ENCODE measurements at regions not wholly inside any gene's neighbourhood (a gene's known extent, or its start where the extent isn't known, plus 50 kb on each side); places are given as distances from the start of the nearest gene placed in this dataset.

DNA sequence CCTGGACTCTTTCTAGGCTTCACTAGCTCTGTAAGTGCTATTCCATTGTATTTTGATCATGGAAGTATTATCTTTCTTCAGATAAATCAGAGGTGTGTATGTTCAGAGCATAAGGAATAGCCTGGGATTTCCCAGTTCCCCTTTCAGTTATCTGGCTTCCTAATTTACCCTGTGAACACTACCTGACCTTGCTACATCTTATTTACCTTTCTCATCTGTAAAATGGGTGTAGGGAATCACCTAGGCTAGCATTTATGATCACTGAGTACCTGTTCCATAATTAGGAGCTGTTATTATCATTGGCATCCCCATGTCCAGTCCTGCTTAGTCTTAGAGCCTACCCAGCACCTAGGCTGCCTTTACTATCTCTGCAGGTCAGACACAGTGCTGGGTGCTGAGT is 149.3 kb upstream of the NR2F2 start:
- H3K9ac ChIP-seq (ENCODE audit: low read length): no peak overlapping the region
- H3K27me3 ChIP-seq (ENCODE audit: low read length): no peaks in the 10 kb centered on the region
- H3K4me2 ChIP-seq (ENCODE audit: low read depth, low read length, poor library complexity, severe bottlenecking): no peak overlapping the region
- no peaks in the 10 kb centered on the region for H3K9me2 ChIP-seq (replicated peaks; ENCODE audit: insufficient read depth, low read length)
- H2AFZ ChIP-seq (ENCODE audit: low read length): no peak overlapping the region
- no peaks in the 10 kb centered on the region for H4K20me1 ChIP-seq (ENCODE audit: insufficient read depth, low read depth, low read length)
- H3K4me1 ChIP-seq (ENCODE audit: low read length): no peaks in the 10 kb centered on the region
- no peak for DNase-seq
- no peak overlapping the region for H3K27ac ChIP-seq (ENCODE audit: low read length)
- peaks cover 9% of the 10 kb centered on the region for H3K9me3 ChIP-seq (ENCODE audit: low read length)
- H3K4me3 ChIP-seq (ENCODE audit: low read length): no peak overlapping the region
- no peaks in the 10 kb centered on the region for H3K36me3 ChIP-seq (ENCODE audit: insufficient read depth, low read length)
- no peaks in the 10 kb centered on the region for H3K79me2 ChIP-seq (ENCODE audit: low read length)

DNA sequence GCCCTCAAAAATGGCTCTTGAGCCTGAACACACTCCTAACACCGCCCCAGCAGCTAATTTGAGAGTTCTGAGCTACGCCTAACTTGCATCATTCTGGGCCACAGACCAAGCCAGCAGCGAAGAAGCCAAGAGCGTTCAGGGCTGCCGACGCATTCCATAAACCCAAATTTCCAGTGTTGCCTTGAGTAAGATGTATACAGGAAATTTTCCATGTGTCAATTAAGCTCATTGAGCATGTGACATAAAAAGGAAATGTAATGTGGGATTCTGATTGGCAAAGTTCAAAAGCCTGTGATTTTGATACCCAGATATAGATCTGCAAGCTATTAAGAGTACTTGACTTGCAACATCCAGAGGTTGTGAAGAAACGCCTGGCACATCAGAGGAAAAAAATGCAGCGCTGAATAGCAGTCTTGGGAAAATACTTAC is 148.6 kb upstream of the NR2F2 start:
- no peaks in the 10 kb centered on the region for H3K36me3 ChIP-seq (ENCODE audit: insufficient read depth, low read length)
- H4K20me1 ChIP-seq (ENCODE audit: insufficient read depth, low read depth, low read length): no peaks in the 10 kb centered on the region
- no peaks in the 10 kb centered on the region for H3K79me2 ChIP-seq (ENCODE audit: low read length)
- H3K4me3 ChIP-seq (ENCODE audit: low read length): no peak overlapping the region
- no peak overlapping the region for H3K9ac ChIP-seq (ENCODE audit: low read length)
- H3K9me3 ChIP-seq (ENCODE audit: low read length): peaks cover 12% of the 10 kb centered on the region
- no peak overlapping the region for H2AFZ ChIP-seq (ENCODE audit: low read length)
- no peaks in the 10 kb centered on the region for H3K9me2 ChIP-seq (replicated peaks; ENCODE audit: insufficient read depth, low read length)
- H3K27ac ChIP-seq (ENCODE audit: low read length): no peak overlapping the region
- no peaks in the 10 kb centered on the region for H3K27me3 ChIP-seq (ENCODE audit: low read length)
- no peak for DNase-seq
- no peak overlapping the region for H3K4me2 ChIP-seq (ENCODE audit: low read depth, low read length, poor library complexity, severe bottlenecking)
- H3K4me1 ChIP-seq (ENCODE audit: low read length): no peaks in the 10 kb centered on the region

DNA sequence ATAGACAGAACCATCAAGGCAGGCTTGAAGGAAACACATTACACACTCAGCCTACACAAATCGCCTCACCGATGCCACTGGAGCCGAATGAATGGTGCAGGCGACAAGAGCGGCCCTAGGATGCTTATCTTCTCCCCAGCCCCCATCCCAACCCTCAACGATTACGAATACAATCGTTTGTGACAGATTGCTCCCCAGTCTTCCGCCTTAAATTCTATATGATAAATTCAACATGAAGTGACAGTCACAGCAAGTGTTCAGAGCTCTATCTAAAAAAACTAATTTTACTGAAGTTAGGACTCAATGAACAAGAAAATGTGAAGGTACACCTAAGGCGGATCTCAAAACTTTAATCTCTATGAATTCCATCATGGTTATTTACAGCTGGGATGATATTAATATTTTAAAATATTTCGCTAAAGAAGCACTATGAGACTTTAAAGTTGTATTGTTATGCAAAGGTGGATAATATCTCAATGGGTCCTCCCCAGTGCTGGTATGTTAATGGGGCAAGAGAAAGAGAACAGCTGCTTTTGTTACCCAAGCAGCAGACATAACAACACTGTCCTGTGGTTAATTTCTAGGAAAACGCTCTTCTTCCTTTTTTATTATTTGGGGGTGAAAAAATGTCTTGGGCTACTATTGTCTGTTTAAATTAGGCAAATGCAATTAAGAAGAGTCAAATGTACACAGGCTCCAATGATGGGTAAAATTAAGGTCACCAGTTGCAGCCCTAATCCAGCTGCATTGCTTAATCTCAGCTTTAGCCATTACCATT is 147.6 kb upstream of the NR2F2 start:
- no peak overlapping the region for H3K4me2 ChIP-seq (ENCODE audit: low read depth, low read length, poor library complexity, severe bottlenecking)
- H3K9ac ChIP-seq (ENCODE audit: low read length): no peak overlapping the region

DNA sequence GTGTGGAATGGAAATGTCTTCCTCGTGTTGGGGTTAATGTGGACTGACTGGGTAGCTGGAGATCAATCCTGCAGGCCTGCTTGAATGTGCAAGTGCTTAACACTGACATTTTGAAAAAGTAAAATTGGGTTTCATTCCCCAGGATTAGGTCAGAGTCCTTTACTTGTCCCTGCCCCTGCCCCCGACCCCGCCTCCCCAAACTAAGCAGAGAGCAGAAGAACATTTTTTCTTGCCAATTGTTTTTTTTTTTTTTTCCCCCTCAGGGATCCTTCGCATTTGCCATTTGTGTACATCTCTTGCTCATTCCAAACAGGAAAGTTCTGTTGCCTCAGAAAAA is 147.0 kb upstream of the NR2F2 start:
- H3K27ac ChIP-seq (ENCODE audit: low read length): no peak overlapping the region
- H3K9me2 ChIP-seq (replicated peaks; ENCODE audit: insufficient read depth, low read length): no peaks in the 10 kb centered on the region
- DNase-seq: no peak
- H3K4me2 ChIP-seq (ENCODE audit: low read depth, low read length, poor library complexity, severe bottlenecking): no peak overlapping the region
- H4K20me1 ChIP-seq (ENCODE audit: insufficient read depth, low read depth, low read length): no peaks in the 10 kb centered on the region
- no peaks in the 10 kb centered on the region for H3K36me3 ChIP-seq (ENCODE audit: insufficient read depth, low read length)
- H3K79me2 ChIP-seq (ENCODE audit: low read length): no peaks in the 10 kb centered on the region
- H3K9me3 ChIP-seq (ENCODE audit: low read length): peaks cover 18% of the 10 kb centered on the region
- no peak overlapping the region for H2AFZ ChIP-seq (ENCODE audit: low read length)
- no peaks in the 10 kb centered on the region for H3K4me1 ChIP-seq (ENCODE audit: low read length)
- no peak overlapping the region for H3K9ac ChIP-seq (ENCODE audit: low read length)
- H3K4me3 ChIP-seq (ENCODE audit: low read length): no peak overlapping the region
- H3K27me3 ChIP-seq (ENCODE audit: low read length): no peaks in the 10 kb centered on the region

More for the DNA sequence above, 147.6 kb upstream of the NR2F2 start:
- H3K79me2 ChIP-seq (ENCODE audit: low read length): no peaks in the 10 kb centered on the region
- H3K9me3 ChIP-seq (ENCODE audit: low read length): peaks cover 14% of the 10 kb centered on the region
- no peaks in the 10 kb centered on the region for H3K36me3 ChIP-seq (ENCODE audit: insufficient read depth, low read length)
- no peak overlapping the region for H2AFZ ChIP-seq (ENCODE audit: low read length)
- no peaks in the 10 kb centered on the region for H4K20me1 ChIP-seq (ENCODE audit: insufficient read depth, low read depth, low read length)
- no peaks in the 10 kb centered on the region for H3K27me3 ChIP-seq (ENCODE audit: low read length)
- no peaks in the 10 kb centered on the region for H3K9me2 ChIP-seq (replicated peaks; ENCODE audit: insufficient read depth, low read length)
- H3K4me3 ChIP-seq (ENCODE audit: low read length): no peak overlapping the region
- no peak for DNase-seq
- H3K27ac ChIP-seq (ENCODE audit: low read length): no peak overlapping the region
- no peaks in the 10 kb centered on the region for H3K4me1 ChIP-seq (ENCODE audit: low read length)

DNA sequence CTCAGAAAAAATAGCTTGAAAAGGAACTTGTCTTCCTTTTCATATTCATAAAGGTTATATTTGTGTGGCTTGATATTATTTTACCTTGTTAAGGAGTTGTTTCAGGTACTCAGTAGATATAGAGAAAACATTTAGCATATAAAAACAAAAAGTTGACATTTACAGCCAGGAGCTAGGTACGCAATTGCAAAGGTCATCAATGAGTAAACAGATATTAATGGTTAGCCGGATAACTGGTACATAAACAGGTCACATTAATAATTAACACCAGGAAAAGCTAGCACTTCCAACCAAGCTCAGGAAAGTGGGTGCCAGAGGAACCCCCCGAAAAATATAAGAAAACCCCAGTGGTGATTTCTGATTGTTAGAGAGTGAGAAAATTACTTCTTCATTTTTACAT is 146.6 kb upstream of the NR2F2 start:
- Histone ChIP-seq H3K9me3 (ENCODE audit: low read length) (peaks cover 15% of the 10 kb centered on the region), H3K36me3 (ENCODE audit: insufficient read depth, low read length) (no peaks in the 10 kb centered on the region), H3K9ac (ENCODE audit: low read length) (no peak overlapping the region), H3K9me2 (replicated peaks; ENCODE audit: insufficient read depth, low read length) (no peaks in the 10 kb centered on the region), H3K27ac (ENCODE audit: low read length) (no peak overlapping the region), H3K79me2 (ENCODE audit: low read length) (no peaks in the 10 kb centered on the region), H2AFZ (ENCODE audit: low read length) (no peak overlapping the region), H3K4me3 (ENCODE audit: low read length) (no peak overlapping the region), H4K20me1 (ENCODE audit: insufficient read depth, low read depth, low read length) (no peaks in the 10 kb centered on the region), H3K27me3 (ENCODE audit: low read length) (no peaks in the 10 kb centered on the region), H3K4me2 (ENCODE audit: low read depth, low read length, poor library complexity, severe bottlenecking) (no peak overlapping the region), H3K4me1 (ENCODE audit: low read length) (no peaks in the 10 kb centered on the region)
- DNase-seq: no peak

DNA sequence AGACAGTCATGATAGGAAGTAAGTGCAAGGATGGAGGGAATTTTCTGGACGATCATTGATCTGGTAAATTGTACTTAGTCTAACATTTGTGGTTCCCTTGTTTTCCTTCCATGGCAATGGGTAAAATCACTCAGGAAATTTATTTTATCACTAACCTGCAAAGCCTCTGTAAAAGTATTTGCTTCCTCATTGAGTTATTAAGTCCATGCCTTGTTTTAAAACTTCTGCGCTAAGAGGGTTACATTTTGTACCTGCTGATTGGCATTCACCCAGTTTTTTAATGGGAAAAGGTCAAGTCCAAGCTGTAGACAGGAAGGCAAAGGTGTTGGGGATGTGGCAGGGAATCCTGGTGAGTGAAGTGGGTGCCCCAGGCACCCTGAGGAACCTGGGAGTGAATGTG is 146.2 kb upstream of the NR2F2 start:
- H3K27me3 ChIP-seq (ENCODE audit: low read length): no peaks in the 10 kb centered on the region
- H3K27ac ChIP-seq (ENCODE audit: low read length): no peak overlapping the region
- H3K9ac ChIP-seq (ENCODE audit: low read length): no peak overlapping the region
- no peaks in the 10 kb centered on the region for H3K36me3 ChIP-seq (ENCODE audit: insufficient read depth, low read length)
- no peaks in the 10 kb centered on the region for H3K79me2 ChIP-seq (ENCODE audit: low read length)
- no peak for DNase-seq
- H4K20me1 ChIP-seq (ENCODE audit: insufficient read depth, low read depth, low read length): no peaks in the 10 kb centered on the region
- H3K4me1 ChIP-seq (ENCODE audit: low read length): no peaks in the 10 kb centered on the region
- H3K4me2 ChIP-seq (ENCODE audit: low read depth, low read length, poor library complexity, severe bottlenecking): no peak overlapping the region
- H2AFZ ChIP-seq (ENCODE audit: low read length): no peak overlapping the region
- peaks cover 11% of the 10 kb centered on the region for H3K9me3 ChIP-seq (ENCODE audit: low read length)
- no peak overlapping the region for H3K4me3 ChIP-seq (ENCODE audit: low read length)
- no peaks in the 10 kb centered on the region for H3K9me2 ChIP-seq (replicated peaks; ENCODE audit: insufficient read depth, low read length)

DNA sequence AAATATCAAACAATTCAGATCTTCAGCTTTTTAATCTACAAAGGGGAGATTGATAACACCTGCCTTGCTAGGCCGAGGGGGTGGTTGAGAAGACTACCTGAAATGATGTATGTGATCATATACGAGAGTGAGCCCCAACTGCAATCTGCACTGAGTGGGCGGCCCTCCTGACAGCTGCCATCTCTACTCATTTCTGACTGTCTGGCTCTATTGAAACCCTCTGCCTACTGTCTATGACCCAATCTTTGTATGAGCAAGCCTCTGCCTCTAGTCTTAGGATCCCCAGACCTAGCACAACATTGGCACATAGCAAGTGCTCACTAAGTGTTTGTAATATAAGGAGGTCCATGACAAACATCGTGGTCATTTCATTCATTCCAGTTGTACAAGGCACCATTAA is 144.4 kb upstream of the NR2F2 start:
- no peaks in the 10 kb centered on the region for H3K27me3 ChIP-seq (ENCODE audit: low read length)
- no peaks in the 10 kb centered on the region for H3K79me2 ChIP-seq (ENCODE audit: low read length)
- no peak overlapping the region for H2AFZ ChIP-seq (ENCODE audit: low read length)
- H3K36me3 ChIP-seq (ENCODE audit: insufficient read depth, low read length): no peaks in the 10 kb centered on the region
- DNase-seq: no peak
- no peak overlapping the region for H3K27ac ChIP-seq (ENCODE audit: low read length)
- H3K4me1 ChIP-seq (ENCODE audit: low read length): no peaks in the 10 kb centered on the region
- H3K4me2 ChIP-seq (ENCODE audit: low read depth, low read length, poor library complexity, severe bottlenecking): no peak overlapping the region
- H3K9me3 ChIP-seq (ENCODE audit: low read length): peaks cover 11% of the 10 kb centered on the region; the same call in 1 of the 2 replicates
- H3K9ac ChIP-seq (ENCODE audit: low read length): no peak overlapping the region
- H4K20me1 ChIP-seq (ENCODE audit: insufficient read depth, low read depth, low read length): no peaks in the 10 kb centered on the region
- no peak overlapping the region for H3K4me3 ChIP-seq (ENCODE audit: low read length)
- H3K9me2 ChIP-seq (replicated peaks; ENCODE audit: insufficient read depth, low read length): no peaks in the 10 kb centered on the region

DNA sequence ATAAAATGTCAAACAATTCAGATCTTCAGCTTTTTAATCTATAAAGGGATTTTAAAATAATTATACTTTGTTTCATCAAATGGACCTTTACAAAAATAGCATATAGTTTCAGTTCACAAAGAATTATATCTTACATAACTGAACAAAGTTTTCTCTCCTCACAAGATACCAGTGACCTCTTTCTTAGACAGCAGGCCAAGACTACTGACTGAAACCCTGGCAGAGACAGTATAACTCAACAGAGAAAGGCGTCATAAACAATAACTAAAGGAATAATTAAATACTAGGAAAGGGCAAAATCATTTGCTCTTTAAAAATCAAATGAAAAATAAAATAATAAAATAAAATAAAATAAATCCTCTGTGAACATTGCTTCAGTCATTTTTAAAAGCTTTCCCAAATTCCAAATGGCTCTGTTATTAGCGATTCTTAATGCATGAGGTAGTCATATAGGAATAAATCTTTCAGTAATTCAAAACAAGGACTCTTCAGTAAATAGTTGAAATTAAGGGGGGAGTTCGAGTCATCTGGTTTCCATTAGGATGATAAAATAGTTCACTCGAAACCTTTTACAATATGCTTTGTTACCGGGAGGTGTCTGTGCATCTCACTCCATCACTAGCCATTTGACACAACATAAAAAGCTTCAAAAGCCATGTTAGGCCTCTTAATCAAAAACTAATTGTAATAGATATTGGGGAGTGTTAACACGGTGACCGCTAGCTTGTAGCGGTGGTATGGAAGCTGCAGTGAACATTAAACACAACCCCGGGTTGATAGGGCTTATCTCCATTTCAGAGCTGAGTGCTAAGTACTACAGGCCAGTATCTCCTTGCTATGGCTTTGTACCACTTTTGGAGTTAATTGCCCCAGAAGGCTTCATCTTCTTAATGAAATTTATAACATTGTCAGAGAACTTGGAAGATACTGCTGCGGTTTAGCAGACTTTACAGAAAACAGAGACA is 142.9 kb upstream of the NR2F2 start:
- Histone ChIP-seq H3K79me2 (ENCODE audit: low read length) (no peaks in the 10 kb centered on the region), H4K20me1 (ENCODE audit: insufficient read depth, low read depth, low read length) (no peaks in the 10 kb centered on the region), H3K9me3 (ENCODE audit: low read length) (peaks cover 18% of the 10 kb centered on the region; the same call in 1 of the 2 replicates), H3K27me3 (ENCODE audit: low read length) (no peaks in the 10 kb centered on the region), H3K4me1 (ENCODE audit: low read length) (no peaks in the 10 kb centered on the region), H3K4me2 (ENCODE audit: low read depth, low read length, poor library complexity, severe bottlenecking) (no peak overlapping the region), H3K4me3 (ENCODE audit: low read length) (no peak overlapping the region), H3K36me3 (ENCODE audit: insufficient read depth, low read length) (no peaks in the 10 kb centered on the region), H3K27ac (ENCODE audit: low read length) (no peak overlapping the region), H3K9me2 (replicated peaks; ENCODE audit: insufficient read depth, low read length) (no peaks in the 10 kb centered on the region), H2AFZ (ENCODE audit: low read length) (no peak overlapping the region), H3K9ac (ENCODE audit: low read length) (no peak overlapping the region)
- DNase-seq: no peak

Data from Karpas-422 (cell line).